NCI-H2227 (cell line): ENCODE measurements at regions not wholly inside any gene's neighbourhood (a gene's known extent, or its start where the extent isn't known, plus 50 kb on each side); places are given as distances from the start of the nearest gene placed in this dataset.

Experiments used
- DNase-seq: peaks from one replicate; lab custom pipeline; 2025; ENCODE audit not compliant: unreplicated experiment; lab: John Stamatoyannopoulos, UW

DNA sequence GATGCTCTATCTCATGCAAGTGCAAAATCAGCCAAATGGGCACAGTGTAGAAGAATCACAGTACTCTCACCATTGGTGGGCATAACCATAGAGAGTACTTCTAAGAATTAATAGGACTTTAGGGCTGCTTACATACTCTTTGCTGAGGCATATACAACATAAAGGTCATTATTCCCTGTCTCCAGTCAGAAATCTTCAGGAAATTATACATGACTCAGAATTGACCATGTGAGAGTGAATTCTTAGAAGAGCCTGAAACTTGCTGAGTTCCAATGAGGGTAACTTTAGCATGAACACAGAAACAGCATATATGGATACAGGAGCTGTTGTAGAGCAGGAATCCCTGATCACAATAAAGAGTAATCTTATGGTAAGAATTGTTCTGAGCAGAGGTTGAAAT lies 498.7 kb downstream of the TENT5A start:
- no peak for DNase-seq

DNA sequence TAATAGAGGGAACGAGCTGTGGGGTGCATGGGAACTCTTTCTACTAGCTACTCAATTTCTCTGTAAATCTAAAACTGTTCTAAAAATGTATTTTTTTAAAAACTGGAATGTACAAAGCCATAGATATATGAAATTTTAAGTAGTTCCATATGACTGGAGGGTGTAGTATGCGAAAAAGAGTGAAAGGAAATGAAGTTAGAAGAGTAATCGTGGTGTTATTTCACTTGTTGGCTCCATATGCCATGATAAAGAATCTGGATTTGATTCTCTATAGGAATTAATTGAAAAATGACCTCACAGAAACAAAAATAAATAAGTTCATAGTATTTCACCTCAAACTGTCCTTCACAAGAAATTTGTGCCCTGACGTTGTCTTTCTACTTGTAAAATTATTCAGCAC lies 500.2 kb downstream of the TENT5A start:
- no peak for DNase-seq

DNA sequence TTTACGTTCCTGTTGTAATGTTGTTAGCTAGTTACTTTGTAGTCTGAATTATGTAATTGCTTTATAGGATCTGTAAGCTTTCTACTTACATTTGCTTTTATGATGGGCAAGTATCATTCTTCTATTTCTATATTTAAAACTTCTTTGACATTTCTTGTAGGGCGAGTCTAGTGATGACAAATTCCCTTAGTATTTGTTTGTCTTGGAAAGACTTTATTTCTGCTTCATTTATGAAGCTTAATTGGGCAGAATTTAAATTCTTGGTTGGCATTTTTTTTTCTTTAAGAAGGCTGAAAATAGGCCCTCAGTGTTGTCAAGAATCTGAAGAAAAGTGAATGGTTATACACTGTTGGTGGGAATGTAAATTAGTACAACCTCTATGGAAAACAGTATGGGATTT lies 506.3 kb downstream of the TENT5A start:
- no peak for DNase-seq

DNA sequence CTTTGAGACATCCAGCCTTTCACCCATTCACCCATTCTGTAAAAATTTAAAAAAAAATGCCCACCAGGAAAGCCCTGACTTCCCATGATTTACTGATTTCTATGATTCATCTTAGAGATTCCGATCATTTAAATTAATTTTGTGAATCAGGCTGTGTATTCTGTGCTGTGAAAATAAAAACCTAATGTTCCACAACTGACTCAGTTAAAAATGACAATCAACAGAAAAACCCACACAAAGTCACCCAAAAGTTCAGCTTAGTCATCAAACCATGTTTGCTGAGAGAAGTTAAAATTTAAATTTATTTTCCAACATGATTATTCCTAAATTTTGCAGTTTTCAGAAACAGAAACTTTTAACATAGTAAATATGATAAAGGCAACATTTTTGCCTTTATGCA lies 509.9 kb downstream of the TENT5A start:
- DNase-seq, result no peak

- no peak for DNase-seq
Measured at GRCh38 chr6:81241126-81242041, 511.1 kb downstream of the TENT5A start.

GRCh38 chr6:81238390-81238789 lies 514.1 kb downstream of the TENT5A start:
- DNase-seq, result no peak

- no peak for DNase-seq
Measured at GRCh38 chr6:81237226-81237625, 515.3 kb downstream of the TENT5A start.

GRCh38 chr6:81235512-81235911 lies 517.0 kb downstream of the TENT5A start:
- DNase-seq, result no peak

DNA sequence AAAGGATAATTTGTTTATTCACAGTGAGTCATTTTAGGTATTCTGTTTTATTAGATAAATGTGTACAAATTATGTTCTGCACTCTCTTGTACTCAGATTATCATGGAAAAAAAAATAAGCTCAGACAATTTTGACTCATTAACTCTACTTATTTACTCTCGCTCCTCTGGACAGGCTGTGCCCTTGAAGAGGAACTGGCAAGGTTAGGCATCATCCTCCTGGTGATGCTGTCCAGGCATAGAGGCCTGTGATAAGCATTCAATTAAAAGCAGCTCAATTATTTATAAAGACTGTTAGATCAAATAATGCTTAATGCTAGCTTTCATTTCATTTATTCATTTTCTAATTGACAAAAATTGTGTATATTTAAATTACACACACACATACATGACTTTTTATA lies 518.5 kb downstream of the TENT5A start:
- no peak for DNase-seq

- DNase-seq, result no peak
Measured at GRCh38 chr6:81228912-81229555, 523.4 kb downstream of the TENT5A start.

DNA sequence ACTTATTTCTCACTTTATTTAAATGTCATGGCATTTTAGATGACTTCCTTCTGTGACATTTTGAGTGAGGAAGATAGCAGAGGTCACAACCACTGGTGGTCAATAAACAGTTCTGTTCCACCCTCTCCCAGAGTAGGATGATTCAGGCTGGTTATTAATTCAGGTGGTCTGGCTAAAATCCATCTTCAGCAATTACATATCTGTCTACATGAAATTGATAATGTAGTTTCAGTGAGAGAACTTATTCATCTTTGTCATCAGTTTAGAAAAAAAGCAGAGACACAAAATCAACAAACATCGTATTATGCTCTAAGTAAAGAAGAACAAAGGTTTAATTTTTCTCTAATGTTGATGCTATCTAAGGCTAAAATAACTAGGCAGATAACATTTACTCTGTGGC lies 525.5 kb downstream of the TENT5A start:
- no peak for DNase-seq

GRCh38 chr6:81216668-81217067 lies 535.8 kb downstream of the TENT5A start:
- DNase-seq, result no peak

- DNase-seq, result no peak
Measured at GRCh38 chr6:81215092-81215432, 537.4 kb downstream of the TENT5A start.

GRCh38 chr6:81214414-81215091 lies 537.9 kb downstream of the TENT5A start:
- no peak for DNase-seq

GRCh38 chr6:81204731-81205130 lies 547.8 kb downstream of the TENT5A start:
- DNase-seq, result no peak

DNA sequence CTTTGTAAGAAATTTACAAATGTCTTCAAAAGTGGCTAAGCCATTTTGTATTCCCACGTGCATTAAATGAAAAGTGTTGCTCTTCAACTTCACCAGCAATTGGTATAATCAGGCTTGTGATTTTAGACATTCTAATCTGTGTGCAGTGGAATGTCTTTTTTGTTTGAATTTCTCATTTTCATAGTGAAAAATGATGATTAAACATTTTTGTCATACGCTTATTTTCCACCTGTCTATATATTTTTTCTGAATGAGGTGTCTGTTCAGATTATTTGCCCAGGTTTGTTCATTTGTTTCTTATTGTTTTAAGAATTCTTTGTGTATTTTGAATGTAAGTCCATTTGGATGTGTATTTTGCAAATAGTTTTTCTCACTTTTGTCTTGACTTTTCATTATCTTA lies 558.1 kb downstream of the TENT5A start:
- no peak for DNase-seq

DNA sequence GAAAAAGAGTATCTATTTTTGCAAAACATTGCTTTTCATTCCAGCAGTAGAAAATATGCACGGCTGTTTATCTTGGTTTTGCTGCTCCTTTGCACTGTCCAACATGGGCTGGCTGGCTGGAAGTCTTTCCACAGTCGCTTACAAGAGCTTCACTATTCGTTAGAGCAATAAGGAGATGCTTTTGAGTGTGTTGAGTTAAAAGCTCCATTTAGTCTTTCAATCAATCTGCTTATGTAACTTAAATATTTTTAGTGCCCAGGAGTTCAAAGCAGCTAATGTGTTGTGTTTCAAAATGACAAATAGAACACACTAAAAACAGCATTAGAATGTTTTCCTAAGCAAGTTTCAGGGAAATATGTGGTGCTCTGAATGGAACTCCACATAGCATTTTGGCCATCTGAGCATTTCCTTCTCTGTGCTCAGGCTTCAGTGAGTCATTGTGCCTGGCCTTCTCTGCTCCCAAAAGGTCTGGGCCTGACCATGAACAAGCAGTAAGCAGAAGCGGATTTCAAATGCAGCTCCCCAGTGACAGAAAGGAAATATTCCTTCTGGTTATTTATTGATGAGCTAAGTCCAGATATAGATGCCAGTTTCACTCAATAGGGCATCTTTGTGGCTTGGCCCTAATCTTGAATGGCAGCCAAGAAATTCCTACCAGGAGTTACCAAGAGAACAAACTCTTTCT lies 580.3 kb downstream of the TENT5A start:
- DNase-seq, result no peak

- DNase-seq, result no peak
Measured at GRCh38 chr6:81169166-81169565, 583.3 kb downstream of the TENT5A start.

- no peak for DNase-seq
Measured at GRCh38 chr6:81166770-81167169, 585.7 kb downstream of the TENT5A start.

GRCh38 chr6:81158956-81159355 lies 593.5 kb downstream of the TENT5A start:
- no peak for DNase-seq

GRCh38 chr6:81148751-81149150 lies 603.7 kb downstream of the TENT5A start:
- no peak for DNase-seq
